HL-60 (cell line): ENCODE measurements at regions not wholly inside any gene's neighbourhood (a gene's known extent, or its start where the extent isn't known, plus 50 kb on each side); places are given as distances from the start of the nearest gene placed in this dataset.

ENCODE experiments used
- GABPA ChIP-seq: IDR thresholded peaks from 2 replicates; pipeline ENCODE4 v1.6.1; 2012; ENCODE audit warnings: low read depth
- POLR2AphosphoS5 ChIP-seq: IDR thresholded peaks from 2 replicates; pipeline ENCODE4 v1.6.1; 2012; ENCODE audit warnings: low read depth
- TF ChIP-seq, protein P1 (sequence below): IDR thresholded peaks from one replicate; pipeline ENCODE4 v1.5.1; 2011; ENCODE audit warnings: low read length, control low read depth, inconsistent platforms; ENCODE audit not compliant: insufficient read depth
- TF ChIP-seq, protein P2 (sequence below): IDR thresholded peaks from 2 replicates; pipeline ENCODE4 v1.6.1; 2012; ENCODE audit warnings: low read depth; ENCODE audit not compliant: insufficient replicate concordance

DNA sequence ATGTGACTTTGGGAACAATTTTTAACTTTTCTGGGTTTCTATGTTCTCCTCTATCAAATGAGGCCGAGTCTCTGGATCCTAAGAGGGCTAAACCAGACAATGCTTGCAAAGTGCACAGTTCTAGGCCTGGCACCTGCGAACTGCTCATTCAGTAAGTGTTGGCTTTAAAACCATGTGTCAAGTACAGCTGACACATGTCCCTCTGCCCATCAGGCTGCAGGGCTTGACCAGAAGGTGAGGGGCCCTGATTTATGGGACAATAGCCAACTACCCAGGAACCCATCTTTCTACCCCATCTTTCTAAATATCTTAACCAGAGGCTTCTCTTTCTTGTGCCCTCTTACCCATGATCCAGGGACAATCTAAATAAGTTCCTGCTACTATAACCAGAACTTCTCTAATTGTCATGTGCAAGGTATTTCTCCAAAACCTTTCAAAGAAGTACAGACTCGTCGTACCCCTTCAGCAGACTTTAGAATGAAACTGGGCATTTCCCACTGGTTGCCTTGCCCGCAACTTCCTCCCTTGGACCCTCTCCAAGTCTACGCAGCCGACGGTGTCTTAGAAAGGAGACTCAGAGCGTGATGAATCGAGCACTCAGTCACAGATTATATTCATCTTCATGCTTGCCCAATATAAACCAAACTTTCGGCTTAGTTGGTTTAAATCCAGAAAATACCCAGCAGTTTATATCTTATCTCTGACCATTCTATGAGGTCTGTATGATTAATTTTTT is 69.8 kb upstream of the STEAP1B start:
- TF ChIP-seq, protein P1, sequence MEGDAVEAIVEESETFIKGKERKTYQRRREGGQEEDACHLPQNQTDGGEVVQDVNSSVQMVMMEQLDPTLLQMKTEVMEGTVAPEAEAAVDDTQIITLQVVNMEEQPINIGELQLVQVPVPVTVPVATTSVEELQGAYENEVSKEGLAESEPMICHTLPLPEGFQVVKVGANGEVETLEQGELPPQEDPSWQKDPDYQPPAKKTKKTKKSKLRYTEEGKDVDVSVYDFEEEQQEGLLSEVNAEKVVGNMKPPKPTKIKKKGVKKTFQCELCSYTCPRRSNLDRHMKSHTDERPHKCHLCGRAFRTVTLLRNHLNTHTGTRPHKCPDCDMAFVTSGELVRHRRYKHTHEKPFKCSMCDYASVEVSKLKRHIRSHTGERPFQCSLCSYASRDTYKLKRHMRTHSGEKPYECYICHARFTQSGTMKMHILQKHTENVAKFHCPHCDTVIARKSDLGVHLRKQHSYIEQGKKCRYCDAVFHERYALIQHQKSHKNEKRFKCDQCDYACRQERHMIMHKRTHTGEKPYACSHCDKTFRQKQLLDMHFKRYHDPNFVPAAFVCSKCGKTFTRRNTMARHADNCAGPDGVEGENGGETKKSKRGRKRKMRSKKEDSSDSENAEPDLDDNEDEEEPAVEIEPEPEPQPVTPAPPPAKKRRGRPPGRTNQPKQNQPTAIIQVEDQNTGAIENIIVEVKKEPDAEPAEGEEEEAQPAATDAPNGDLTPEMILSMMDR, result no peak
- TF ChIP-seq POLR2AphosphoS5, result no peak
- TF ChIP-seq GABPA, result no peak
- TF ChIP-seq, protein P2, sequence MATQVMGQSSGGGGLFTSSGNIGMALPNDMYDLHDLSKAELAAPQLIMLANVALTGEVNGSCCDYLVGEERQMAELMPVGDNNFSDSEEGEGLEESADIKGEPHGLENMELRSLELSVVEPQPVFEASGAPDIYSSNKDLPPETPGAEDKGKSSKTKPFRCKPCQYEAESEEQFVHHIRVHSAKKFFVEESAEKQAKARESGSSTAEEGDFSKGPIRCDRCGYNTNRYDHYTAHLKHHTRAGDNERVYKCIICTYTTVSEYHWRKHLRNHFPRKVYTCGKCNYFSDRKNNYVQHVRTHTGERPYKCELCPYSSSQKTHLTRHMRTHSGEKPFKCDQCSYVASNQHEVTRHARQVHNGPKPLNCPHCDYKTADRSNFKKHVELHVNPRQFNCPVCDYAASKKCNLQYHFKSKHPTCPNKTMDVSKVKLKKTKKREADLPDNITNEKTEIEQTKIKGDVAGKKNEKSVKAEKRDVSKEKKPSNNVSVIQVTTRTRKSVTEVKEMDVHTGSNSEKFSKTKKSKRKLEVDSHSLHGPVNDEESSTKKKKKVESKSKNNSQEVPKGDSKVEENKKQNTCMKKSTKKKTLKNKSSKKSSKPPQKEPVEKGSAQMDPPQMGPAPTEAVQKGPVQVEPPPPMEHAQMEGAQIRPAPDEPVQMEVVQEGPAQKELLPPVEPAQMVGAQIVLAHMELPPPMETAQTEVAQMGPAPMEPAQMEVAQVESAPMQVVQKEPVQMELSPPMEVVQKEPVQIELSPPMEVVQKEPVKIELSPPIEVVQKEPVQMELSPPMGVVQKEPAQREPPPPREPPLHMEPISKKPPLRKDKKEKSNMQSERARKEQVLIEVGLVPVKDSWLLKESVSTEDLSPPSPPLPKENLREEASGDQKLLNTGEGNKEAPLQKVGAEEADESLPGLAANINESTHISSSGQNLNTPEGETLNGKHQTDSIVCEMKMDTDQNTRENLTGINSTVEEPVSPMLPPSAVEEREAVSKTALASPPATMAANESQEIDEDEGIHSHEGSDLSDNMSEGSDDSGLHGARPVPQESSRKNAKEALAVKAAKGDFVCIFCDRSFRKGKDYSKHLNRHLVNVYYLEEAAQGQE, result no peak
